GM23338 (cell line): ENCODE measurements at regions not wholly inside any gene's neighbourhood (a gene's known extent, or its start where the extent isn't known, plus 50 kb on each side); places are given as distances from the start of the nearest gene placed in this dataset.

Source experiments
- ATAC-seq: fragments of 200-7000 bp; cut with Tn5 transposase; 3 replicates; pipeline ENCODE4 v1.9.1; 2020
- DNase-seq: peaks from one replicate; pipeline ENCODE4 v3.0.0-alpha.2; 2015; ENCODE audit warnings: low spot score
- H2AFZ ChIP-seq: fragments of 200-600 bp; sonication (generic); 2 replicates; pipeline ENCODE4 v1.8.0; 2016; ENCODE audit warnings: antibody characterized with exemption, mild to moderate bottlenecking, moderate library complexity
- H3F3A ChIP-seq: fragments of 200-600 bp; sonication (generic); replicated peaks from 2 replicates; pipeline ENCODE4 v1.8.0; 2017; ENCODE audit warnings: antibody characterized with exemption, mixed run types, low read depth
- H3K27ac ChIP-seq: fragments of 200-600 bp; sonication (generic); 2 replicates; pipeline ENCODE4 v1.6.1; 2016; ENCODE audit warnings: low read depth
- H3K27me3 ChIP-seq: fragments of 200-600 bp; sonication (generic); 2 replicates; pipeline ENCODE4 v1.8.0; 2016; ENCODE audit warnings: mild to moderate bottlenecking, mixed run types, moderate library complexity; ENCODE audit not compliant: insufficient read depth
- H3K36me3 ChIP-seq: fragments of 200-600 bp; sonication (generic); 2 replicates; pipeline ENCODE4 v1.8.0; 2016; ENCODE audit warnings: mild to moderate bottlenecking; ENCODE audit not compliant: insufficient read depth
- H3K4me1 ChIP-seq: fragments of 200-600 bp; sonication (generic); 2 replicates; pipeline ENCODE4 v1.8.0; 2016; ENCODE audit warnings: mild to moderate bottlenecking, moderate library complexity; ENCODE audit not compliant: insufficient read depth
- H3K4me2 ChIP-seq: fragments of 200-600 bp; sonication (generic); 2 replicates; pipeline ENCODE4 v1.7.1; 2017; ENCODE audit warnings: mixed run types
- H3K4me3 ChIP-seq: fragments of 200-600 bp; sonication (generic); 2 replicates; pipeline ENCODE4 v1.6.1; 2016; ENCODE audit warnings: mixed run types
- H3K79me2 ChIP-seq: fragments of 200-600 bp; sonication (generic); replicated peaks from 2 replicates; pipeline ENCODE4 v1.8.0; 2017; ENCODE audit warnings: mild to moderate bottlenecking; ENCODE audit not compliant: insufficient read depth
- H3K9me2 ChIP-seq: fragments of 200-600 bp; sonication (generic); 2 replicates; pipeline ENCODE4 v1.8.0; 2017; ENCODE audit not compliant: insufficient read depth
- H4K20me1 ChIP-seq: fragments of 200-600 bp; sonication (generic); replicated peaks from 2 replicates; pipeline ENCODE4 v1.8.0; 2017; ENCODE audit warnings: mild to moderate bottlenecking; ENCODE audit not compliant: insufficient read depth
- H3K27ac Mint-ChIP-seq: 2 replicates; pipeline ENCODE4 v1.8.0; 2020; ENCODE audit warnings: inconsistent platforms, mild to moderate bottlenecking, moderate library complexity, mixed read lengths
- H3K27me3 Mint-ChIP-seq: 3 replicates; pipeline ENCODE4 v1.8.0; 2022; ENCODE audit warnings: low read depth, mild to moderate bottlenecking, moderate library complexity, mixed read lengths, inconsistent platforms; ENCODE audit not compliant: insufficient read depth, poor library complexity
- H3K36me3 Mint-ChIP-seq: 3 replicates; pipeline ENCODE4 v1.8.0; 2021; ENCODE audit warnings: low read depth, mild to moderate bottlenecking, inconsistent platforms, moderate library complexity, mixed read lengths
- H3K4me1 Mint-ChIP-seq: 3 replicates; pipeline ENCODE4 v1.8.0; 2020; ENCODE audit warnings: mild to moderate bottlenecking, inconsistent platforms, mixed read lengths
- H3K4me3 Mint-ChIP-seq: 3 replicates; pipeline ENCODE4 v1.8.0; 2021; ENCODE audit warnings: moderate library complexity, mild to moderate bottlenecking, inconsistent platforms, mixed read lengths
- H3K9me3 Mint-ChIP-seq: 3 replicates; pipeline ENCODE4 v1.8.0; 2020; ENCODE audit warnings: moderate library complexity, mild to moderate bottlenecking, inconsistent platforms, mixed read lengths
- CREB1 ChIP-seq: fragments of 250-450 bp; sonication (Bioruptor Pico); IDR thresholded peaks from 2 replicates; pipeline ENCODE4 v1.5.0; 2020; ENCODE audit warnings: low read depth, mild to moderate bottlenecking, moderate library complexity
- EZH2 ChIP-seq: fragments of 200-600 bp; sonication (generic); IDR thresholded peaks from one replicate; pipeline ENCODE4 v1.8.0; 2017; ENCODE audit warnings: antibody characterized with exemption, mild to moderate bottlenecking, low read depth; ENCODE audit not compliant: unreplicated experiment
- EZH2phosphoT487 ChIP-seq: fragments of 200-600 bp; sonication (generic); IDR thresholded peaks from one replicate; pipeline ENCODE4 v1.8.1; 2018; ENCODE audit warnings: antibody characterized with exemption; ENCODE audit not compliant: unreplicated experiment
- JUNB ChIP-seq: IDR thresholded peaks from one replicate; pipeline ENCODE4 v1.6.1; 2016; ENCODE audit warnings: antibody characterized with exemption; ENCODE audit not compliant: unreplicated experiment
- NANOG ChIP-seq: IDR thresholded peaks from 2 replicates; pipeline ENCODE4 v1.6.1; 2016; ENCODE audit warnings: antibody characterized with exemption, borderline replicate concordance
- POLR2AphosphoS5 ChIP-seq: IDR thresholded peaks from 2 replicates; pipeline ENCODE4 v1.6.1; 2016; ENCODE audit warnings: antibody characterized with exemption, low read depth
- STAT1 ChIP-seq: IDR thresholded peaks from one replicate; pipeline ENCODE4 v1.6.1; 2016; ENCODE audit warnings: antibody characterized with exemption; ENCODE audit not compliant: unreplicated experiment
- ZNF114 ChIP-seq: fragments of 250-450 bp; sonication (Bioruptor Pico); IDR thresholded peaks from 2 replicates; pipeline ENCODE4 v1.5.0; 2020; ENCODE audit warnings: mild to moderate bottlenecking, moderate library complexity
- ZNF331 ChIP-seq: fragments of 250-450 bp; sonication (Bioruptor Pico); IDR thresholded peaks from 2 replicates; pipeline ENCODE4 v1.5.0; 2020; ENCODE audit warnings: low read depth, mild to moderate bottlenecking, moderate library complexity
- TF ChIP-seq, protein P1 (sequence below): IDR thresholded peaks from one replicate; pipeline ENCODE4 v1.6.1; 2018; ENCODE audit warnings: antibody characterized with exemption; ENCODE audit not compliant: unreplicated experiment
- TF ChIP-seq, protein P2 (sequence below), 2 experiments: fragments of 200-600 bp in 1 of 2; sonication (generic) in 1 of 2; conservative IDR thresholded peaks; 2 replicates each; pipeline versions ENCODE4 v1.5.1 to v1.6.1; 2016 to 2017; ENCODE audit warnings: antibody characterized with exemption in 2 of 2, low read depth in 2 of 2, mild to moderate bottlenecking in 2 of 2, moderate library complexity in 1 of 2
- TF ChIP-seq, protein P3 (sequence below): fragments of 250-450 bp; sonication (Bioruptor Pico); IDR thresholded peaks from 2 replicates; pipeline ENCODE4 v1.5.0; 2020; ENCODE audit warnings: mild to moderate bottlenecking, moderate library complexity
- TF ChIP-seq, protein P4 (sequence below): IDR thresholded peaks from 2 replicates; pipeline ENCODE4 v1.6.1; 2016; ENCODE audit warnings: antibody characterized with exemption

DNA sequence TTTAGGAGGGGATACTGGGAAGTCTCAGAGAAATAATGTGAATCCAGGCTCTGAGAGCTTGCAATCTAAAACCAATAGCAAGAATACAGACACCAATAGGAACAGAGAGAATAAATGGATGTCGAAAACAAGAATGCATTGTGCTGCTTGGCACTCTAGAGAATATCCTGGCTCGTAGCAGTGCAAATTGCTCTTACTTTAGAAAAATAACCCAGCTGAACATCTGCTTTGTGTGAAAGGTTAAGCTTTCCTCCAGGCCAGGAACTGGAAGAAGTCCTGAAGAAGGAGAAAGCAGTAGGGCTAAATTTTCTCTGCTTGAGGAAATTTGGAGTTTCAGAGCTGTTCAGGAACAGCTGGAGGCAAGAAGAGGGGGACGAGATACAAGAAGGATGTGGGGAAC lies 382.3 kb downstream of the HHIPL2 start:
- Histone ChIP-seq H3K9me2 (0 out of 2 replicates have a peak, but pooled peaks cover 4% of the 10 kb centered on the region), H3K27me3 (no peaks in the 10 kb centered on the region), H2AFZ (no peak overlapping the region), H3F3A (no peaks in the 10 kb centered on the region), H4K20me1 (no peaks in the 10 kb centered on the region), H3K4me2 (no peak overlapping the region), H3K36me3 (no peaks in the 10 kb centered on the region), H3K27ac (no peak overlapping the region), H3K4me1 (no peaks in the 10 kb centered on the region), H3K4me3 (no peak overlapping the region), H3K79me2 (no peaks in the 10 kb centered on the region)
- ATAC-seq: no peak
- Mint-ChIP-seq H3K4me1 (no peaks in the 10 kb centered on the region), H3K4me3 (no peak overlapping the region), H3K36me3 (peaks cover 5% of the 10 kb centered on the region; the same call in 1 of the 3 replicates), H3K9me3 (peaks cover 15% of the 10 kb centered on the region), H3K27ac (no peak overlapping the region), H3K27me3 (no peaks in the 10 kb centered on the region)
- TF ChIP-seq STAT1 (no peak), ZNF331 (CRISPR knock-in tag) (no peak), ZNF114 (no peak), EZH2 (no peak), JUNB (no peak), NANOG (no peak), EZH2phosphoT487 (no peak), POLR2AphosphoS5 (no peak), CREB1 (CRISPR knock-in tag) (no peak)
- TF ChIP-seq, protein P1, sequence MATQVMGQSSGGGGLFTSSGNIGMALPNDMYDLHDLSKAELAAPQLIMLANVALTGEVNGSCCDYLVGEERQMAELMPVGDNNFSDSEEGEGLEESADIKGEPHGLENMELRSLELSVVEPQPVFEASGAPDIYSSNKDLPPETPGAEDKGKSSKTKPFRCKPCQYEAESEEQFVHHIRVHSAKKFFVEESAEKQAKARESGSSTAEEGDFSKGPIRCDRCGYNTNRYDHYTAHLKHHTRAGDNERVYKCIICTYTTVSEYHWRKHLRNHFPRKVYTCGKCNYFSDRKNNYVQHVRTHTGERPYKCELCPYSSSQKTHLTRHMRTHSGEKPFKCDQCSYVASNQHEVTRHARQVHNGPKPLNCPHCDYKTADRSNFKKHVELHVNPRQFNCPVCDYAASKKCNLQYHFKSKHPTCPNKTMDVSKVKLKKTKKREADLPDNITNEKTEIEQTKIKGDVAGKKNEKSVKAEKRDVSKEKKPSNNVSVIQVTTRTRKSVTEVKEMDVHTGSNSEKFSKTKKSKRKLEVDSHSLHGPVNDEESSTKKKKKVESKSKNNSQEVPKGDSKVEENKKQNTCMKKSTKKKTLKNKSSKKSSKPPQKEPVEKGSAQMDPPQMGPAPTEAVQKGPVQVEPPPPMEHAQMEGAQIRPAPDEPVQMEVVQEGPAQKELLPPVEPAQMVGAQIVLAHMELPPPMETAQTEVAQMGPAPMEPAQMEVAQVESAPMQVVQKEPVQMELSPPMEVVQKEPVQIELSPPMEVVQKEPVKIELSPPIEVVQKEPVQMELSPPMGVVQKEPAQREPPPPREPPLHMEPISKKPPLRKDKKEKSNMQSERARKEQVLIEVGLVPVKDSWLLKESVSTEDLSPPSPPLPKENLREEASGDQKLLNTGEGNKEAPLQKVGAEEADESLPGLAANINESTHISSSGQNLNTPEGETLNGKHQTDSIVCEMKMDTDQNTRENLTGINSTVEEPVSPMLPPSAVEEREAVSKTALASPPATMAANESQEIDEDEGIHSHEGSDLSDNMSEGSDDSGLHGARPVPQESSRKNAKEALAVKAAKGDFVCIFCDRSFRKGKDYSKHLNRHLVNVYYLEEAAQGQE: no peak
- TF ChIP-seq, protein P2, sequence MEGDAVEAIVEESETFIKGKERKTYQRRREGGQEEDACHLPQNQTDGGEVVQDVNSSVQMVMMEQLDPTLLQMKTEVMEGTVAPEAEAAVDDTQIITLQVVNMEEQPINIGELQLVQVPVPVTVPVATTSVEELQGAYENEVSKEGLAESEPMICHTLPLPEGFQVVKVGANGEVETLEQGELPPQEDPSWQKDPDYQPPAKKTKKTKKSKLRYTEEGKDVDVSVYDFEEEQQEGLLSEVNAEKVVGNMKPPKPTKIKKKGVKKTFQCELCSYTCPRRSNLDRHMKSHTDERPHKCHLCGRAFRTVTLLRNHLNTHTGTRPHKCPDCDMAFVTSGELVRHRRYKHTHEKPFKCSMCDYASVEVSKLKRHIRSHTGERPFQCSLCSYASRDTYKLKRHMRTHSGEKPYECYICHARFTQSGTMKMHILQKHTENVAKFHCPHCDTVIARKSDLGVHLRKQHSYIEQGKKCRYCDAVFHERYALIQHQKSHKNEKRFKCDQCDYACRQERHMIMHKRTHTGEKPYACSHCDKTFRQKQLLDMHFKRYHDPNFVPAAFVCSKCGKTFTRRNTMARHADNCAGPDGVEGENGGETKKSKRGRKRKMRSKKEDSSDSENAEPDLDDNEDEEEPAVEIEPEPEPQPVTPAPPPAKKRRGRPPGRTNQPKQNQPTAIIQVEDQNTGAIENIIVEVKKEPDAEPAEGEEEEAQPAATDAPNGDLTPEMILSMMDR (conservative IDR thresholded peaks at IDR 0.05; ENCODE audit: low read depth in 2 of 2): no peak
- TF ChIP-seq, protein P3, sequence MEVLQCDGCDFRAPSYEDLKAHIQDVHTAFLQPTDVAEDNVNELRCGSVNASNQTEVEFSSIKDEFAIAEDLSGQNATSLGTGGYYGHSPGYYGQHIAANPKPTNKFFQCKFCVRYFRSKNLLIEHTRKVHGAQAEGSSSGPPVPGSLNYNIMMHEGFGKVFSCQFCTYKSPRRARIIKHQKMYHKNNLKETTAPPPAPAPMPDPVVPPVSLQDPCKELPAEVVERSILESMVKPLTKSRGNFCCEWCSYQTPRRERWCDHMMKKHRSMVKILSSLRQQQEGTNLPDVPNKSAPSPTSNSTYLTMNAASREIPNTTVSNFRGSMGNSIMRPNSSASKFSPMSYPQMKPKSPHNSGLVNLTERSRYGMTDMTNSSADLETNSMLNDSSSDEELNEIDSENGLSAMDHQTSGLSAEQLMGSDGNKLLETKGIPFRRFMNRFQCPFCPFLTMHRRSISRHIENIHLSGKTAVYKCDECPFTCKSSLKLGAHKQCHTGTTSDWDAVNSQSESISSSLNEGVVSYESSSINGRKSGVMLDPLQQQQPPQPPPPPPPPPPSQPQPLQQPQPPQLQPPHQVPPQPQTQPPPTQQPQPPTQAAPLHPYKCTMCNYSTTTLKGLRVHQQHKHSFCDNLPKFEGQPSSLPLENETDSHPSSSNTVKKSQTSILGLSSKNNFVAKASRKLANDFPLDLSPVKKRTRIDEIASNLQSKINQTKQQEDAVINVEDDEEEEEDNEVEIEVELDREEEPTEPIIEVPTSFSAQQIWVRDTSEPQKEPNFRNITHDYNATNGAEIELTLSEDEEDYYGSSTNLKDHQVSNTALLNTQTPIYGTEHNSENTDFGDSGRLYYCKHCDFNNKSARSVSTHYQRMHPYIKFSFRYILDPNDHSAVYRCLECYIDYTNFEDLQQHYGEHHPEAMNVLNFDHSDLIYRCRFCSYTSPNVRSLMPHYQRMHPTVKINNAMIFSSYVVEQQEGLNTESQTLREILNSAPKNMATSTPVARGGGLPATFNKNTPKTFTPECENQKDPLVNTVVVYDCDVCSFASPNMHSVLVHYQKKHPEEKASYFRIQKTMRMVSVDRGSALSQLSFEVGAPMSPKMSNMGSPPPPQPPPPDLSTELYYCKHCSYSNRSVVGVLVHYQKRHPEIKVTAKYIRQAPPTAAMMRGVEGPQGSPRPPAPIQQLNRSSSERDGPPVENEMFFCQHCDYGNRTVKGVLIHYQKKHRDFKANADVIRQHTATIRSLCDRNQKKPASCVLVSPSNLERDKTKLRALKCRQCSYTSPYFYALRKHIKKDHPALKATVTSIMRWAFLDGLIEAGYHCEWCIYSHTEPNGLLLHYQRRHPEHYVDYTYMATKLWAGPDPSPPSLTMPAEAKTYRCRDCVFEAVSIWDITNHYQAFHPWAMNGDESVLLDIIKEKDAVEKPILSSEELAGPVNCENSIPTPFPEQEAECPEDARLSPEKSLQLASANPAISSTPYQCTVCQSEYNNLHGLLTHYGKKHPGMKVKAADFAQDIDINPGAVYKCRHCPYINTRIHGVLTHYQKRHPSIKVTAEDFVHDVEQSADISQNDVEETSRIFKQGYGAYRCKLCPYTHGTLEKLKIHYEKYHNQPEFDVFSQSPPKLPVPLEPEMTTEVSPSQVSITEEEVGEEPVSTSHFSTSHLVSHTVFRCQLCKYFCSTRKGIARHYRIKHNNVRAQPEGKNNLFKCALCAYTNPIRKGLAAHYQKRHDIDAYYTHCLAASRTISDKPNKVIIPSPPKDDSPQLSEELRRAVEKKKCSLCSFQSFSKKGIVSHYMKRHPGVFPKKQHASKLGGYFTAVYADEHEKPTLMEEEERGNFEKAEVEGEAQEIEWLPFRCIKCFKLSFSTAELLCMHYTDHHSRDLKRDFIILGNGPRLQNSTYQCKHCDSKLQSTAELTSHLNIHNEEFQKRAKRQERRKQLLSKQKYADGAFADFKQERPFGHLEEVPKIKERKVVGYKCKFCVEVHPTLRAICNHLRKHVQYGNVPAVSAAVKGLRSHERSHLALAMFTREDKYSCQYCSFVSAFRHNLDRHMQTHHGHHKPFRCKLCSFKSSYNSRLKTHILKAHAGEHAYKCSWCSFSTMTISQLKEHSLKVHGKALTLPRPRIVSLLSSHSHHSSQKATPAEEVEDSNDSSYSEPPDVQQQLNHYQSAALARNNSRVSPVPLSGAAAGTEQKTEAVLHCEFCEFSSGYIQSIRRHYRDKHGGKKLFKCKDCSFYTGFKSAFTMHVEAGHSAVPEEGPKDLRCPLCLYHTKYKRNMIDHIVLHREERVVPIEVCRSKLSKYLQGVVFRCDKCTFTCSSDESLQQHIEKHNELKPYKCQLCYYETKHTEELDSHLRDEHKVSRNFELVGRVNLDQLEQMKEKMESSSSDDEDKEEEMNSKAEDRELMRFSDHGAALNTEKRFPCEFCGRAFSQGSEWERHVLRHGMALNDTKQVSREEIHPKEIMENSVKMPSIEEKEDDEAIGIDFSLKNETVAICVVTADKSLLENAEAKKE (CRISPR knock-in tag): no peak
- TF ChIP-seq, protein P4, sequence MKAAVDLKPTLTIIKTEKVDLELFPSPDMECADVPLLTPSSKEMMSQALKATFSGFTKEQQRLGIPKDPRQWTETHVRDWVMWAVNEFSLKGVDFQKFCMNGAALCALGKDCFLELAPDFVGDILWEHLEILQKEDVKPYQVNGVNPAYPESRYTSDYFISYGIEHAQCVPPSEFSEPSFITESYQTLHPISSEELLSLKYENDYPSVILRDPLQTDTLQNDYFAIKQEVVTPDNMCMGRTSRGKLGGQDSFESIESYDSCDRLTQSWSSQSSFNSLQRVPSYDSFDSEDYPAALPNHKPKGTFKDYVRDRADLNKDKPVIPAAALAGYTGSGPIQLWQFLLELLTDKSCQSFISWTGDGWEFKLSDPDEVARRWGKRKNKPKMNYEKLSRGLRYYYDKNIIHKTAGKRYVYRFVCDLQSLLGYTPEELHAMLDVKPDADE: no peak
- no peak for DNase-seq
